Fibroblast of lung (primary cell): ENCODE measurements at regions not wholly inside any gene's neighbourhood (a gene's known extent, or its start where the extent isn't known, plus 50 kb on each side); places are given as distances from the start of the nearest gene placed in this dataset.

Experiments used
- CTCF ChIP-seq, 2 donors: IDR thresholded peaks in 1 of 2; conservative IDR thresholded peaks in 1 of 2; 1 replicate in 1 of 2; 2 replicates in 1 of 2; pipeline ENCODE4 v1.5.1; 2011 to 2012; ENCODE audit warnings: low read length in 2 of 2, control low read depth in 1 of 2, inconsistent platforms in 1 of 2, low read depth in 1 of 2, mild to moderate bottlenecking in 1 of 2
- EZH2 ChIP-seq: IDR thresholded peaks from 2 replicates; pipeline ENCODE4 v1.5.1; 2012; ENCODE audit warnings: low read length, control low read depth, mild to moderate bottlenecking; ENCODE audit errors: missing control alignments

DNA sequence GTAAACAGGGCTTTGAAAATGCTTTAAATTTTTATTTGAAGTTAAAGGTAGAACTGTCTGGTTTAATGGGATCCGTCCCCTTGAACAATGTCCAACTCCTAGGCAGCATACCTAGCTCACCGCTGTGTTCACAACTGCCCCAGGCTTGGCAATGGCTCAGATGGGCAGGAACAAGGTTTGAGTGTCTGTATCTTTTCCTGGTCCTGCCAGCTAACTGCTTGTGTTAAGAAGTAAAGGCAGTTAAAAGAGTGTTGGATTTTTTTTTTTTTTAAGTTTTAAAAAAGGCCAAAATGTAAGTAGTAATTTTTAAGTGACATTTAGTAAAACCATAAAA, 66.7 kb upstream of the FNDC3A start:
- TF ChIP-seq CTCF (conservative IDR thresholded peaks at IDR 0.05 in 1 of 2, IDR thresholded peaks at IDR 0.05 in 1 of 2; ENCODE audit: low read depth in 1 of 2, low read length in 2 of 2) (no peak), EZH2 (no peak)
